GM18867 (cell line): ENCODE measurements at regions not wholly inside any gene's neighbourhood (a gene's known extent, or its start where the extent isn't known, plus 50 kb on each side); places are given as distances from the start of the nearest gene placed in this dataset.
"Not testable (repeated sequence)": the region's sequence is repeated elsewhere in the genome, so short reads cannot be mapped to it uniquely, and the experiment has no call there.

ENCODE experiments used
- ATAC-seq: cut with Tn5 transposase; IDR thresholded peaks from one replicate; pipeline ENCODE4 v1.9.1; 2021; ENCODE audit warnings: mild to moderate bottlenecking, moderate library complexity; ENCODE audit not compliant: unreplicated experiment

GRCh38 chr10:35963685-35964084, 321.6 kb upstream of the FZD8 start:
- ATAC-seq = no peak

GRCh38 chr10:35961501-35961900, 319.4 kb upstream of the FZD8 start:
- no peak for ATAC-seq

- no peak for ATAC-seq
These were observed 317.2 kb upstream of the FZD8 start for GRCh38 chr10:35959252-35959651.

GRCh38 chr10:35958609-35959008, 316.5 kb upstream of the FZD8 start:
- ATAC-seq = not testable (repeated sequence)

- no peak for ATAC-seq
These were observed 308.6 kb upstream of the FZD8 start for GRCh38 chr10:35950701-35951100.

GRCh38 chr10:35950226-35950625, 308.1 kb upstream of the FZD8 start:
- no peak for ATAC-seq

- no peak for ATAC-seq
These were observed 307.7 kb upstream of the FZD8 start for GRCh38 chr10:35949811-35950211.

GRCh38 chr10:35946556-35946955, 304.5 kb upstream of the FZD8 start:
- no peak for ATAC-seq

- no peak for ATAC-seq
These were observed 300.0 kb upstream of the FZD8 start for GRCh38 chr10:35942057-35942456.

- no peak for ATAC-seq
These were observed 298.3 kb upstream of the FZD8 start for GRCh38 chr10:35940141-35941041.

- no peak for ATAC-seq
These were observed 296.1 kb upstream of the FZD8 start for GRCh38 chr10:35938160-35938559.

GRCh38 chr10:35937546-35937945, 295.4 kb upstream of the FZD8 start:
- no peak for ATAC-seq

- no peak for ATAC-seq
These were observed 292.5 kb upstream of the FZD8 start for GRCh38 chr10:35934642-35934995.

GRCh38 chr10:35933940-35934641, 292.0 kb upstream of the FZD8 start:
- ATAC-seq = no peak

- no peak for ATAC-seq
These were observed 291.4 kb upstream of the FZD8 start for GRCh38 chr10:35933491-35933890.

GRCh38 chr10:35929962-35930361, 287.9 kb upstream of the FZD8 start:
- ATAC-seq = not testable (repeated sequence)

- no peak for ATAC-seq
These were observed 286.7 kb upstream of the FZD8 start for GRCh38 chr10:35928748-35929147.

GRCh38 chr10:35927990-35928488, 285.9 kb upstream of the FZD8 start:
- ATAC-seq = no peak

GRCh38 chr10:35927341-35927740, 285.2 kb upstream of the FZD8 start:
- no peak for ATAC-seq

- no peak for ATAC-seq
These were observed 284.8 kb upstream of the FZD8 start for GRCh38 chr10:35926846-35927245.

GRCh38 chr10:35925493-35925892, 283.4 kb upstream of the FZD8 start:
- no peak for ATAC-seq

- no peak for ATAC-seq
These were observed 282.7 kb upstream of the FZD8 start for GRCh38 chr10:35924759-35925158.
